Karpas-422 (cell line): ENCODE measurements at regions not wholly inside any gene's neighbourhood (a gene's known extent, or its start where the extent isn't known, plus 50 kb on each side); places are given as distances from the start of the nearest gene placed in this dataset.

Source experiments
- DNase-seq: peaks from one replicate; pipeline ENCODE4 v3.0.0-alpha.2; 2015
- H2AFZ ChIP-seq: fragments of 200-600 bp; sonication (generic); 2 replicates; pipeline ENCODE4 v1.6.1; 2014; ENCODE audit warnings: antibody characterized with exemption, low read length, mixed read lengths
- H3K27ac ChIP-seq: fragments of 200-600 bp; sonication (generic); 2 replicates; pipeline ENCODE4 v1.5.1; 2014; ENCODE audit warnings: mild to moderate bottlenecking, low read length, moderate library complexity
- H3K27me3 ChIP-seq: fragments of 200-600 bp; sonication (generic); 2 replicates; pipeline ENCODE4 v1.6.1; 2014; ENCODE audit warnings: low read length, mixed read lengths
- H3K36me3 ChIP-seq: fragments of 200-600 bp; sonication (generic); 2 replicates; pipeline ENCODE4 v1.6.1; 2014; ENCODE audit warnings: low read length, mixed read lengths; ENCODE audit not compliant: insufficient read depth
- H3K4me1 ChIP-seq: fragments of 200-600 bp; sonication (generic); 2 replicates; pipeline ENCODE4 v1.6.1; 2014; ENCODE audit warnings: mild to moderate bottlenecking, low read length, mixed read lengths
- H3K4me2 ChIP-seq: fragments of 200-600 bp; sonication (generic); 2 replicates; pipeline ENCODE4 v1.6.1; 2014; ENCODE audit warnings: low read length, low read depth, mild to moderate bottlenecking; ENCODE audit not compliant: poor library complexity, severe bottlenecking
- H3K4me3 ChIP-seq: fragments of 200-600 bp; sonication (generic); 2 replicates; pipeline ENCODE4 v1.5.1; 2014; ENCODE audit warnings: mild to moderate bottlenecking, antibody characterized with exemption, low read length, mixed read lengths
- H3K79me2 ChIP-seq: fragments of 200-600 bp; sonication (generic); 2 replicates; pipeline ENCODE4 v1.6.1; 2014; ENCODE audit warnings: mild to moderate bottlenecking, low read length, mixed read lengths
- H3K9ac ChIP-seq: fragments of 200-600 bp; sonication (generic); 2 replicates; pipeline ENCODE4 v1.6.0; 2014; ENCODE audit warnings: low read length
- H3K9me2 ChIP-seq: fragments of 200-600 bp; sonication (generic), shearing (Covaris generic); replicated peaks from 2 replicates; pipeline ENCODE4 v1.6.0; 2014; ENCODE audit warnings: mild to moderate bottlenecking, low read length, moderate library complexity; ENCODE audit not compliant: insufficient read depth
- H3K9me3 ChIP-seq: fragments of 300-700, 200-600 bp; sonication (generic); 2 replicates; pipeline ENCODE4 v1.6.1; 2014; ENCODE audit warnings: low read length, mixed read lengths
- H4K20me1 ChIP-seq: fragments of 200-600 bp; sonication (generic); 2 replicates; pipeline ENCODE4 v1.6.1; 2014; ENCODE audit warnings: mild to moderate bottlenecking, antibody characterized with exemption, low read length, low read depth; ENCODE audit not compliant: insufficient read depth

- no peak overlapping the region for H3K9ac ChIP-seq
- H3K4me1 ChIP-seq: no peaks in the 10 kb centered on the region
- no peaks in the 10 kb centered on the region for H3K9me3 ChIP-seq
- no peaks in the 10 kb centered on the region for H3K79me2 ChIP-seq
- no peaks in the 10 kb centered on the region for H3K9me2 ChIP-seq
- no peak overlapping the region for H3K4me3 ChIP-seq
- H2AFZ ChIP-seq: no peak overlapping the region
- H4K20me1 ChIP-seq: no peaks in the 10 kb centered on the region
- no peak overlapping the region for H3K4me2 ChIP-seq
- H3K36me3 ChIP-seq: no peaks in the 10 kb centered on the region
- no peaks in the 10 kb centered on the region for H3K27me3 ChIP-seq
- no peak overlapping the region for H3K27ac ChIP-seq
- DNase-seq: no peak
These were observed 114.5 kb downstream of the RXFP2 start for GRCh38 chr13:31853643-31854326.

GRCh38 chr13:31859571-31859970 is 120.2 kb downstream of the RXFP2 start:
- H3K27me3 ChIP-seq: no peaks in the 10 kb centered on the region
- H4K20me1 ChIP-seq: no peaks in the 10 kb centered on the region
- no peaks in the 10 kb centered on the region for H3K4me1 ChIP-seq
- H3K9me3 ChIP-seq: no peaks in the 10 kb centered on the region
- no peak overlapping the region for H2AFZ ChIP-seq
- no peaks in the 10 kb centered on the region for H3K79me2 ChIP-seq
- no peak overlapping the region for H3K4me2 ChIP-seq
- no peak overlapping the region for H3K4me3 ChIP-seq
- no peaks in the 10 kb centered on the region for H3K9me2 ChIP-seq
- H3K36me3 ChIP-seq: no peaks in the 10 kb centered on the region
- H3K27ac ChIP-seq: no peak overlapping the region
- H3K9ac ChIP-seq: no peak overlapping the region
- peak; percentile 43 for DNase-seq

- DNase-seq: no peak
- H4K20me1 ChIP-seq: no peaks in the 10 kb centered on the region
- H3K79me2 ChIP-seq: no peaks in the 10 kb centered on the region
- H3K9me2 ChIP-seq: no peaks in the 10 kb centered on the region
- no peaks in the 10 kb centered on the region for H3K27me3 ChIP-seq
- H3K4me2 ChIP-seq: no peak overlapping the region
- H3K4me3 ChIP-seq: no peak overlapping the region
- no peak overlapping the region for H2AFZ ChIP-seq
- no peak overlapping the region for H3K9ac ChIP-seq
- no peak overlapping the region for H3K27ac ChIP-seq
- H3K4me1 ChIP-seq: no peaks in the 10 kb centered on the region
- H3K36me3 ChIP-seq: no peaks in the 10 kb centered on the region
- no peaks in the 10 kb centered on the region for H3K9me3 ChIP-seq
These were observed 120.7 kb downstream of the RXFP2 start for GRCh38 chr13:31860002-31860401.

- H3K9me2 ChIP-seq: no peaks in the 10 kb centered on the region
- no peak overlapping the region for H2AFZ ChIP-seq
- no peaks in the 10 kb centered on the region for H3K9me3 ChIP-seq
- no peak overlapping the region for H3K4me2 ChIP-seq
- no peaks in the 10 kb centered on the region for H3K27me3 ChIP-seq
- no peaks in the 10 kb centered on the region for H3K4me1 ChIP-seq
- no peak for DNase-seq
- H3K79me2 ChIP-seq: no peaks in the 10 kb centered on the region
- H3K36me3 ChIP-seq: no peaks in the 10 kb centered on the region
- H3K27ac ChIP-seq: no peak overlapping the region
- H3K9ac ChIP-seq: no peak overlapping the region
- no peaks in the 10 kb centered on the region for H4K20me1 ChIP-seq
- no peak overlapping the region for H3K4me3 ChIP-seq
These were observed 123.5 kb downstream of the RXFP2 start for GRCh38 chr13:31862828-31863227.

- DNase-seq: no peak
These were observed 125.0 kb downstream of the RXFP2 start for GRCh38 chr13:31864307-31864706.

GRCh38 chr13:31866099-31866498 is 126.8 kb downstream of the RXFP2 start:
- H3K79me2 ChIP-seq: no peaks in the 10 kb centered on the region
- H4K20me1 ChIP-seq: no peaks in the 10 kb centered on the region
- H2AFZ ChIP-seq: no peak overlapping the region
- H3K27ac ChIP-seq: no peak overlapping the region
- no peaks in the 10 kb centered on the region for H3K9me2 ChIP-seq
- no peak overlapping the region for H3K4me3 ChIP-seq
- H3K9ac ChIP-seq: no peak overlapping the region
- no peak for DNase-seq
- H3K36me3 ChIP-seq: no peaks in the 10 kb centered on the region
- no peaks in the 10 kb centered on the region for H3K9me3 ChIP-seq
- no peaks in the 10 kb centered on the region for H3K27me3 ChIP-seq
- no peaks in the 10 kb centered on the region for H3K4me1 ChIP-seq
- H3K4me2 ChIP-seq: no peak overlapping the region

More at GRCh38 chr13:31864307-31864706, 125.0 kb downstream of the RXFP2 start:
- Histone ChIP-seq H3K27ac (no peak overlapping the region), H3K79me2 (no peaks in the 10 kb centered on the region), H3K4me3 (no peak overlapping the region), H4K20me1 (no peaks in the 10 kb centered on the region), H3K9me2 (no peaks in the 10 kb centered on the region), H3K27me3 (no peaks in the 10 kb centered on the region), H2AFZ (no peak overlapping the region), H3K9me3 (no peaks in the 10 kb centered on the region), H3K36me3 (no peaks in the 10 kb centered on the region), H3K4me2 (no peak overlapping the region), H3K9ac (no peak overlapping the region), H3K4me1 (no peaks in the 10 kb centered on the region)

GRCh38 chr13:31867709-31868108 is 128.4 kb downstream of the RXFP2 start:
- DNase-seq: no peak
- Histone ChIP-seq H3K9ac (no peak overlapping the region), H2AFZ (no peak overlapping the region), H3K4me1 (no peaks in the 10 kb centered on the region), H3K27me3 (no peaks in the 10 kb centered on the region), H3K4me3 (no peak overlapping the region), H3K79me2 (no peaks in the 10 kb centered on the region), H3K9me2 (no peaks in the 10 kb centered on the region), H3K4me2 (no peak overlapping the region), H3K27ac (no peak overlapping the region), H3K9me3 (no peaks in the 10 kb centered on the region), H4K20me1 (no peaks in the 10 kb centered on the region), H3K36me3 (no peaks in the 10 kb centered on the region)

- Histone ChIP-seq H4K20me1 (no peaks in the 10 kb centered on the region), H2AFZ (no peak overlapping the region), H3K4me3 (no peak overlapping the region), H3K9me2 (no peaks in the 10 kb centered on the region), H3K27me3 (no peaks in the 10 kb centered on the region), H3K4me2 (no peak overlapping the region), H3K9me3 (no peaks in the 10 kb centered on the region), H3K27ac (no peak overlapping the region), H3K9ac (no peak overlapping the region), H3K36me3 (no peaks in the 10 kb centered on the region), H3K79me2 (no peaks in the 10 kb centered on the region), H3K4me1 (no peaks in the 10 kb centered on the region)
- no peak for DNase-seq
These were observed 130.3 kb downstream of the RXFP2 start for GRCh38 chr13:31869582-31869981.
